Neural progenitor cell (in vitro differentiated cells): ENCODE measurements at regions not wholly inside any gene's neighbourhood (a gene's known extent, or its start where the extent isn't known, plus 50 kb on each side); places are given as distances from the start of the nearest gene placed in this dataset.

Source experiments
- DNase-seq: peaks from one replicate; pipeline ENCODE4 v3.0.0-alpha.2; 2016; ENCODE audit warnings: low spot score
- H2AFZ ChIP-seq: fragments of 200-600 bp; sonication (generic); replicated peaks from 2 replicates; pipeline ENCODE4 v1.6.1; 2016; ENCODE audit warnings: antibody characterized with exemption
- H3F3A ChIP-seq: fragments of 200-600 bp; sonication (generic); 2 replicates; pipeline ENCODE4 v1.6.1; 2016; ENCODE audit warnings: antibody characterized with exemption, low read depth
- H3K27ac ChIP-seq: fragments of 200-600 bp; sonication (generic); 2 replicates; pipeline ENCODE4 v1.5.1; 2016; ENCODE audit warnings: mild to moderate bottlenecking
- H3K27me3 ChIP-seq: fragments of 200-600 bp; sonication (generic); 2 replicates; pipeline ENCODE4 v1.6.1; 2016; ENCODE audit warnings: mild to moderate bottlenecking, moderate library complexity
- H3K36me3 ChIP-seq: fragments of 200-600 bp; sonication (generic); 2 replicates; pipeline ENCODE4 v1.5.1; 2016
- H3K4me1 ChIP-seq: fragments of 200-600 bp; sonication (generic); 2 replicates; pipeline ENCODE4 v1.6.1; 2016; ENCODE audit warnings: mixed run types
- H3K4me2 ChIP-seq: fragments of 200-600 bp; sonication (generic); 2 replicates; pipeline ENCODE4 v1.6.1; 2016
- H3K4me3 ChIP-seq: fragments of 200-600 bp; sonication (generic); 2 replicates; pipeline ENCODE4 v1.5.1; 2016
- H3K79me2 ChIP-seq: fragments of 200-600 bp; sonication (generic); 2 replicates; pipeline ENCODE4 v1.6.1; 2016; ENCODE audit warnings: low read depth
- H3K9ac ChIP-seq: fragments of 200-600 bp; sonication (generic); 2 replicates; pipeline ENCODE4 v1.6.1; 2016
- H3K9me3 ChIP-seq: fragments of 200-600 bp; sonication (generic); 2 replicates; pipeline ENCODE4 v1.5.1; 2016; ENCODE audit warnings: low read depth
- H4K20me1 ChIP-seq: fragments of 200-600 bp; sonication (generic); 2 replicates; pipeline ENCODE4 v1.6.1; 2016; ENCODE audit warnings: low read depth
- H3K27ac Mint-ChIP-seq: 3 replicates; pipeline ENCODE4 v1.8.0; 2021; ENCODE audit warnings: mixed read lengths
- H3K27me3 Mint-ChIP-seq: 2 replicates; pipeline ENCODE4 v1.8.0; 2022; ENCODE audit warnings: low read depth, mild to moderate bottlenecking, inconsistent platforms, moderate library complexity, mixed read lengths; ENCODE audit not compliant: insufficient read depth
- H3K36me3 Mint-ChIP-seq: 3 replicates; pipeline ENCODE4 v1.8.0; 2021; ENCODE audit warnings: mixed read lengths
- H3K4me1 Mint-ChIP-seq: 3 replicates; pipeline ENCODE4 v1.8.0; 2021; ENCODE audit warnings: mixed read lengths
- H3K4me3 Mint-ChIP-seq: 3 replicates; pipeline ENCODE4 v1.8.0; 2021; ENCODE audit warnings: mild to moderate bottlenecking, moderate library complexity, mixed read lengths
- H3K9me3 Mint-ChIP-seq: 3 replicates; pipeline ENCODE4 v1.8.0; 2020; ENCODE audit warnings: mixed read lengths
- CTCF ChIP-seq: fragments of 200-600 bp; sonication (generic); IDR thresholded peaks from 2 replicates; pipeline ENCODE4 v1.5.1; 2017; ENCODE audit warnings: antibody characterized with exemption, mild to moderate bottlenecking
- EZH2 ChIP-seq: fragments of 200-600 bp; sonication (generic); IDR thresholded peaks from 2 replicates; pipeline ENCODE4 v1.6.1; 2017; ENCODE audit warnings: antibody characterized with exemption, mild to moderate bottlenecking, moderate library complexity
- EZH2phosphoT487 ChIP-seq: fragments of 200-600 bp; sonication (generic); IDR thresholded peaks from 2 replicates; pipeline ENCODE4 v1.6.1; 2017; ENCODE audit warnings: antibody characterized with exemption

- Histone ChIP-seq H4K20me1 (no peaks in the 10 kb centered on the region), H2AFZ (no peak overlapping the region), H3K4me1 (peaks cover 5% of the 10 kb centered on the region), H3K9me3 (no peaks in the 10 kb centered on the region), H3K4me3 (no peak overlapping the region), H3K36me3 (no peaks in the 10 kb centered on the region), H3K27me3 (no peaks in the 10 kb centered on the region), H3K79me2 (no peaks in the 10 kb centered on the region), H3K4me2 (no peak overlapping the region), H3K9ac (no peak overlapping the region), H3K27ac (no peak overlapping the region), H3F3A (no peaks in the 10 kb centered on the region)
- H3K27me3 Mint-ChIP-seq, result peaks cover 4% of the 10 kb centered on the region
- DNase-seq, result no peak
- no peak for TF ChIP-seq EZH2
- TF ChIP-seq CTCF, result no peak
- TF ChIP-seq EZH2phosphoT487, result no peak
- H3K4me3 Mint-ChIP-seq, result no peak overlapping the region
- peaks cover 7% of the 10 kb centered on the region for H3K4me1 Mint-ChIP-seq
- no peaks in the 10 kb centered on the region for H3K36me3 Mint-ChIP-seq
- H3K27ac Mint-ChIP-seq, result no peak overlapping the region
- H3K9me3 Mint-ChIP-seq, result peaks cover 24% of the 10 kb centered on the region
These were observed 59.6 kb upstream of the NNAT start for GRCh38 chr20:37461405-37461804.

DNA sequence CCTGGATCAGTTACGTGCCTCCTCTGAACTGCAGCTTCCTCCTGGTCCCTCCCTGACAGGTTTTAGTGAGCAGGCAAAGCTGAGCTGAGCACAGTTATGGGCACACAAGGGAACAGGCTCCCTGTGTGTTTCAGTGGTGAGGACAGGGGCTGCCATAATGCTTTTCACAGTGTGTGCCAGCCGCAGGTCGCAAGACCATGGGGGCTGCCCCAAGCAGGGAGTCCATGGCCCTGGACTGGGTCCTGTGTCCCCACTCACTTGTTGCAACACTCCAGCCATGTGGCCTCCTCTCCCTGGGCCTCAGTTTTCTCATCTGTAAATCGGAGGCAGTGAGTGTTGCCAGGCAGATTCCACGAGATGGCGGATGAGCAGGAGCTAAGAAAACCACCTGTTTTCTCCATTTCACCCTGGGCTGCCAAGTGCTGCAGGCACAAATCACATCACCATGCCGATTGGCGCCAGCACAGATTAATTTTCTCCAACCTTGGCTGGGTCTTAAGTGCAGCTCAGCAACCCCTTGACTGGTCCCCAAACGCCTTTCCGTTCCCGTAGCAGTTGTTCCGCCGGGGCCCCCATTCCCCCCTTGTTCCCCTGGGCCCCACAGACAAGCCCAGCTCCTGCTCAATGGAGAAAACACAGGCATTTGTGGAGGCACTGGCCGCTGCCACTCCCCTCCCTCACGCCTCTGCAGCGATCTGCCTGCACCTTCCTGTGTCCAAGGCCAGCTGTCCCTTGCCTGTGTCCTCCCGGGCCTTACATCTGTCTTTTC, 57.1 kb upstream of the NNAT start:
- Mint-ChIP-seq H3K27me3 (peaks cover 8% of the 10 kb centered on the region), H3K4me1 (peaks cover 7% of the 10 kb centered on the region), H3K27ac (no peak overlapping the region), H3K9me3 (peaks cover 5% of the 10 kb centered on the region), H3K4me3 (no peak overlapping the region), H3K36me3 (no peaks in the 10 kb centered on the region)
- Histone ChIP-seq H3K36me3 (no peaks in the 10 kb centered on the region), H3K27me3 (no peaks in the 10 kb centered on the region), H3F3A (no peaks in the 10 kb centered on the region), H3K4me2 (no peak overlapping the region), H4K20me1 (no peaks in the 10 kb centered on the region), H3K79me2 (no peaks in the 10 kb centered on the region), H3K4me1 (peaks cover 5% of the 10 kb centered on the region), H3K27ac (no peak overlapping the region), H3K4me3 (no peak overlapping the region), H3K9ac (no peak overlapping the region), H3K9me3 (no peaks in the 10 kb centered on the region), H2AFZ (no peak overlapping the region)
- no peak for DNase-seq
- TF ChIP-seq EZH2phosphoT487 (no peak), EZH2 (no peak), CTCF (no peak)

DNA sequence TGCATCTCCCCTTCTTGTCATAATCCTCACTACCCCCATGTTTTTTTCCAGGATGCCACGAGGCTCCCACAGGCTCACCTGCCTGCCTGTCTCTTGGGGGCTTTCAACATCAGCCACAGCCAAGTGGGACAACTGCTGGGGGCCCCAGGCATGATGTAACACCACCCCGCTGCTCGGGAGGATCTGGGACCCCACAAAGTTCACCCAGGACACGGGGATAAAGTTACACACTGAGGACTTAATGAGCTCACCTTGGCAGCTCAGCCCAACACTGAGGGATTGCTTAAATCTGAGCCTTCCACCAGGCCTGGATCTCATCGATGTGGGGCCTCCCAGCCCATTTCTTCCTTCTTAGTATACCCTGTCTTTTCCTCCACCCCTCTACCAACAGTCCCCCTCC, 56.4 kb upstream of the NNAT start:
- H3K27ac Mint-ChIP-seq, result peak overlapping the region; percentile 31

More for the DNA sequence above, 56.4 kb upstream of the NNAT start:
- Mint-ChIP-seq H3K27me3 (peaks cover 8% of the 10 kb centered on the region), H3K4me1 (peaks cover 7% of the 10 kb centered on the region), H3K36me3 (no peaks in the 10 kb centered on the region), H3K4me3 (no peak overlapping the region), H3K9me3 (peaks cover 3% of the 10 kb centered on the region)
- no peak for DNase-seq
- Histone ChIP-seq H3K27ac (no peak overlapping the region), H3K4me3 (no peak overlapping the region), H3K79me2 (no peaks in the 10 kb centered on the region), H3K4me2 (no peak overlapping the region), H3F3A (no peaks in the 10 kb centered on the region), H3K9ac (no peak overlapping the region), H3K4me1 (peaks cover 5% of the 10 kb centered on the region), H3K36me3 (no peaks in the 10 kb centered on the region), H3K27me3 (no peaks in the 10 kb centered on the region), H4K20me1 (no peaks in the 10 kb centered on the region), H2AFZ (no peak overlapping the region), H3K9me3 (no peaks in the 10 kb centered on the region)
- no peak for TF ChIP-seq EZH2
- TF ChIP-seq CTCF, result no peak
- no peak for TF ChIP-seq EZH2phosphoT487
